H9 (cell line): ENCODE measurements at regions not wholly inside any gene's neighbourhood (a gene's known extent, or its start where the extent isn't known, plus 50 kb on each side); places are given as distances from the start of the nearest gene placed in this dataset.

Experiments used
- DNase-seq: peaks from one replicate; pipeline ENCODE4 v3.0.0-alpha.2; 2017
- H2AFZ ChIP-seq: one replicate; pipeline ENCODE4 v1.6.1; 2013; ENCODE audit warnings: mild to moderate bottlenecking, low read length, control low read depth, moderate library complexity
- H2AK5ac ChIP-seq: 2 replicates; pipeline ENCODE4 v1.6.1; 2013; ENCODE audit warnings: low read length, control low read depth, mixed read lengths; ENCODE audit not compliant: insufficient read length
- H2BK120ac ChIP-seq: one replicate; pipeline ENCODE4 v1.6.1; 2013; ENCODE audit warnings: low read depth, mild to moderate bottlenecking, low read length, control low read depth, inconsistent platforms; ENCODE audit not compliant: poor library complexity, severe bottlenecking
- H2BK12ac ChIP-seq: 2 replicates; pipeline ENCODE4 v1.6.1; 2013; ENCODE audit warnings: low read length, control low read depth, mixed read lengths, low read depth; ENCODE audit not compliant: insufficient read length
- H2BK15ac ChIP-seq: 2 replicates; pipeline ENCODE4 v1.6.1; 2013; ENCODE audit warnings: low read depth, low read length, control low read depth
- H2BK20ac ChIP-seq: one replicate; pipeline ENCODE4 v1.6.1; 2013; ENCODE audit warnings: low read depth, mild to moderate bottlenecking, low read length, control low read depth, inconsistent platforms; ENCODE audit not compliant: poor library complexity, severe bottlenecking
- H2BK5ac ChIP-seq: 2 replicates; pipeline ENCODE4 v1.6.1; 2013; ENCODE audit warnings: low read length, control low read depth, mixed read lengths; ENCODE audit not compliant: insufficient read length
- H3K14ac ChIP-seq: 2 replicates; pipeline ENCODE4 v1.6.1; 2013; ENCODE audit warnings: low read length, control low read depth; ENCODE audit not compliant: insufficient read depth
- H3K18ac ChIP-seq: 2 replicates; pipeline ENCODE4 v1.6.1; 2013; ENCODE audit warnings: low read depth, mild to moderate bottlenecking, mixed read lengths, low read length, control low read depth; ENCODE audit not compliant: insufficient read length
- H3K23ac ChIP-seq: 2 replicates; pipeline ENCODE4 v1.6.1; 2013; ENCODE audit warnings: low read length, control low read depth, mixed read lengths, low read depth; ENCODE audit not compliant: insufficient read length
- H3K23me2 ChIP-seq: 2 replicates; pipeline ENCODE4 v1.6.1; 2013; ENCODE audit warnings: low read depth, mild to moderate bottlenecking, mixed read lengths, low read length, control low read depth; ENCODE audit not compliant: insufficient read length, poor library complexity, severe bottlenecking
- H3K27ac ChIP-seq: 2 replicates; pipeline ENCODE4 v1.5.1; 2013; ENCODE audit warnings: low read length, control low read depth, mixed read lengths, low read depth; ENCODE audit not compliant: insufficient read length
- H3K27me3 ChIP-seq: 2 replicates; pipeline ENCODE4 v1.6.1; 2013; ENCODE audit warnings: low read length, control low read depth, inconsistent platforms; ENCODE audit not compliant: insufficient read depth
- H3K4ac ChIP-seq: 2 replicates; pipeline ENCODE4 v1.6.1; 2013; ENCODE audit warnings: low read depth, mild to moderate bottlenecking, control low read depth, inconsistent platforms, low read length, moderate library complexity
- H3K4me1 ChIP-seq: 2 replicates; pipeline ENCODE4 v1.6.1; 2013; ENCODE audit warnings: low read length, control low read depth, inconsistent platforms; ENCODE audit not compliant: insufficient read depth
- H3K4me2 ChIP-seq: 2 replicates; pipeline ENCODE4 v1.6.1; 2013; ENCODE audit warnings: low read length, control low read depth, mixed read lengths; ENCODE audit not compliant: insufficient read length, insufficient read depth
- H3K56ac ChIP-seq: 2 replicates; pipeline ENCODE4 v1.6.1; 2013; ENCODE audit warnings: low read depth, mild to moderate bottlenecking, mixed read lengths, low read length, control low read depth; ENCODE audit not compliant: insufficient read length
- H3K79me1 ChIP-seq: 2 replicates; pipeline ENCODE4 v1.6.1; 2013; ENCODE audit warnings: low read depth, mild to moderate bottlenecking, moderate library complexity, low read length, control low read depth, inconsistent platforms; ENCODE audit not compliant: insufficient read depth, poor library complexity, severe bottlenecking
- H3K79me2 ChIP-seq: 2 replicates; pipeline ENCODE4 v1.6.1; 2013; ENCODE audit warnings: low read length, control low read depth, inconsistent platforms; ENCODE audit not compliant: insufficient read depth
- H3K9ac ChIP-seq: 2 replicates; pipeline ENCODE4 v1.6.1; 2013; ENCODE audit warnings: low read length, control low read depth, mixed read lengths; ENCODE audit not compliant: insufficient read length; ENCODE audit errors: extremely low read depth
- H3K9me3 ChIP-seq: one replicate; pipeline ENCODE4 v1.6.1; 2013; ENCODE audit warnings: low read depth, low read length, inconsistent platforms; ENCODE audit not compliant: control insufficient read depth
- H3T11ph ChIP-seq: one replicate; pipeline ENCODE4 v1.6.1; 2013; ENCODE audit warnings: mild to moderate bottlenecking, low read length, control low read depth, inconsistent platforms
- H4K20me1 ChIP-seq: one replicate; pipeline ENCODE4 v1.6.1; 2013; ENCODE audit not compliant: control insufficient read depth, insufficient read length, insufficient read depth
- H4K5ac ChIP-seq: 2 replicates; pipeline ENCODE4 v1.6.1; 2013; ENCODE audit warnings: low read depth, mild to moderate bottlenecking, mixed read lengths, low read length, control low read depth; ENCODE audit not compliant: insufficient read length
- H4K8ac ChIP-seq: replicated peaks from 2 replicates; pipeline ENCODE4 v1.6.1; 2013; ENCODE audit warnings: low read length, control low read depth, mixed read lengths, low read depth; ENCODE audit not compliant: insufficient read length
- H4K91ac ChIP-seq: 2 replicates; pipeline ENCODE4 v1.6.1; 2013; ENCODE audit warnings: low read depth, mild to moderate bottlenecking, moderate library complexity, mixed read lengths, low read length, control low read depth; ENCODE audit not compliant: insufficient read length
- H3K27ac Mint-ChIP-seq, 3 experiments: 2 replicates in 2 of 3; 3 replicates in 1 of 3; pipeline ENCODE4 v1.8.0; 2020 to 2021; ENCODE audit warnings: mixed read lengths in 3 of 3, mild to moderate bottlenecking in 1 of 3, moderate library complexity in 1 of 3
- H3K27me3 Mint-ChIP-seq: 2 replicates; pipeline ENCODE4 v1.8.0; 2021; ENCODE audit warnings: low read depth, mild to moderate bottlenecking, moderate library complexity, mixed read lengths
- H3K36me3 Mint-ChIP-seq, 3 experiments: 2 replicates in 2 of 3; 3 replicates in 1 of 3; pipeline ENCODE4 v1.8.0; 2020 to 2021; ENCODE audit warnings: low read depth in 3 of 3, mixed read lengths in 3 of 3; ENCODE audit not compliant: insufficient read depth in 1 of 3
- H3K4me1 Mint-ChIP-seq, 2 experiments: 2 replicates each; pipeline ENCODE4 v1.8.0; 2020; ENCODE audit warnings: mixed read lengths in 2 of 2
- H3K4me3 Mint-ChIP-seq, 2 experiments: 2 replicates in 1 of 2; 3 replicates in 1 of 2; pipeline ENCODE4 v1.8.0; 2020 to 2021; ENCODE audit warnings: mild to moderate bottlenecking in 2 of 2, mixed read lengths in 2 of 2, moderate library complexity in 1 of 2
- H3K9me3 Mint-ChIP-seq, 2 experiments: 2 replicates in 1 of 2; 3 replicates in 1 of 2; pipeline ENCODE4 v1.8.0; 2020; ENCODE audit warnings: mild to moderate bottlenecking in 2 of 2, mixed read lengths in 2 of 2, moderate library complexity in 1 of 2
- CTCF ChIP-seq: fragments of 200-600 bp; sonication (generic); conservative IDR thresholded peaks from 3 replicates; pipeline ENCODE4 v1.8.0; 2021; ENCODE audit warnings: antibody characterized with exemption, mild to moderate bottlenecking
- WGBS: extraction: QIAGEN DNeasy Blood & Tissue Kit; methylation state at CpG from one replicate; pipeline ENCODE4 v1.1.7; 2013; ENCODE audit warnings: missing lambda C conversion rate, low lambda C conversion rate, mixed read lengths; ENCODE audit not compliant: insufficient read length; ENCODE audit errors: extremely low coverage; 5-methylcytosine and 5-hydroxymethylcytosine counted together

- no peaks in the 10 kb centered on the region for H3K36me3 Mint-ChIP-seq
- Histone ChIP-seq H2BK5ac (no peak overlapping the region), H2AFZ (no peak overlapping the region), H3K56ac (no peak overlapping the region), H3K79me2 (no peaks in the 10 kb centered on the region), H3K23me2 (no peaks in the 10 kb centered on the region), H3K27ac (no peak overlapping the region), H2BK120ac (no peak overlapping the region), H3K27me3 (no peaks in the 10 kb centered on the region), H4K5ac (no peak overlapping the region), H3K23ac (no peak overlapping the region), H4K8ac (no peak overlapping the region), H3K9me3 (no peaks in the 10 kb centered on the region), H4K91ac (no peak overlapping the region), H3K79me1 (no peaks in the 10 kb centered on the region), H4K20me1 (no peaks in the 10 kb centered on the region), H3K4me2 (no peak overlapping the region), H2BK20ac (no peak overlapping the region), H3K4ac (no peak overlapping the region), H3K4me1 (no peaks in the 10 kb centered on the region; the same call in 1 of the 2 replicates), H3K14ac (no peak overlapping the region), H2BK15ac (no peak overlapping the region), H3K9ac (no peak overlapping the region), H2BK12ac (no peak overlapping the region), H2AK5ac (no peak overlapping the region), H3T11ph (no peak overlapping the region), H3K18ac (no peak overlapping the region)
- H3K27ac Mint-ChIP-seq: no peak overlapping the region
- no peaks in the 10 kb centered on the region for H3K27me3 Mint-ChIP-seq
- H3K9me3 Mint-ChIP-seq: no peaks in the 10 kb centered on the region
- WGBS: no CpG with 5 or more reads among the region's 3 CpGs
- no peak for DNase-seq
- peaks cover 7 to 9% of the 10 kb centered on the region in 2 experiments for H3K4me1 Mint-ChIP-seq
- no peak for TF ChIP-seq CTCF
- no peak overlapping the region for H3K4me3 Mint-ChIP-seq
These were observed 196.3 kb upstream of the FOXD3 start for GRCh38 chr1:63126104-63126503.
